GM12865 (cell line): ENCODE measurements at regions not wholly inside any gene's neighbourhood (a gene's known extent, or its start where the extent isn't known, plus 50 kb on each side); places are given as distances from the start of the nearest gene placed in this dataset.

Experiments
- DNase-seq: peaks from one replicate; pipeline ENCODE4 v3.0.0; 2010; ENCODE audit warnings: low read depth
- H3K4me3 ChIP-seq: 2 replicates; pipeline ENCODE4 v1.5.1; 2011; ENCODE audit warnings: mild to moderate bottlenecking, low read depth, low read length, control low read depth
- TF ChIP-seq, protein P1 (sequence below): IDR thresholded peaks from 2 replicates; pipeline ENCODE4 v1.5.1; 2011; ENCODE audit warnings: low read length, control low read depth, low read depth, inconsistent platforms; ENCODE audit not compliant: insufficient read depth; ENCODE audit errors: missing control alignments

DNA sequence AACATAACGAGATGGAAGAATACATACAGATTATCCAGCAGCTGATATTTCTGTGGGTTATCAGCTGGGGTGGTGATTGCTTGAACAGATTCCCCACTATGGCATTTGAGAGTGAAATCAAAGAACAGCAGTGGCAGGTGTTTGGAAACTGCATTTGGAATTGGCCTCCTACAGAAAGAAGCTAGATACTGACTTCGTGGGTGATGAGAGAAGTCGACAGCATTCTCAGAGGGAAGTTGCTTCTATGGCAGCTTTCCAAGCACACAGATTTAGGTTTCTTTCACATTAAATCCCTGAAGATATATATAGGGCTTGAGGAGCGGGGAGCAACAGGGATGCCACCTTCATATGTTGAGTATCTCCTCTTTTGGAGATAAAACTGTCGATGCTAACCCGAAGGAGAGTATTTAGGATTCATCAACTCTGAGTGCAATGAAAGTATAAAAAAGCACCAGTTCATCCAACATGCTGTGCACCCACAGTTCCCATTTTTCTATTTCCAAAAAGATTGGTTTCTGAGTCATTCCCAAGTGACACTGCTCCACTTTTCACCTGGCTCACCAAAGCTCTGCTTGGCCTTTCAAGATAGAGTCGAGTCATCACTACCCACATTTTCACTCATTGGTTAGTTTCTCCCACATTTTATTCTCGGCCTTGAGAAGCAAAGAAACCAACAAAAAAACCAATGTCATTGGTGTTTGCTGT is 579.8 kb upstream of the SUCLG2 start:
- DNase-seq = no peak
- TF ChIP-seq, protein P1, sequence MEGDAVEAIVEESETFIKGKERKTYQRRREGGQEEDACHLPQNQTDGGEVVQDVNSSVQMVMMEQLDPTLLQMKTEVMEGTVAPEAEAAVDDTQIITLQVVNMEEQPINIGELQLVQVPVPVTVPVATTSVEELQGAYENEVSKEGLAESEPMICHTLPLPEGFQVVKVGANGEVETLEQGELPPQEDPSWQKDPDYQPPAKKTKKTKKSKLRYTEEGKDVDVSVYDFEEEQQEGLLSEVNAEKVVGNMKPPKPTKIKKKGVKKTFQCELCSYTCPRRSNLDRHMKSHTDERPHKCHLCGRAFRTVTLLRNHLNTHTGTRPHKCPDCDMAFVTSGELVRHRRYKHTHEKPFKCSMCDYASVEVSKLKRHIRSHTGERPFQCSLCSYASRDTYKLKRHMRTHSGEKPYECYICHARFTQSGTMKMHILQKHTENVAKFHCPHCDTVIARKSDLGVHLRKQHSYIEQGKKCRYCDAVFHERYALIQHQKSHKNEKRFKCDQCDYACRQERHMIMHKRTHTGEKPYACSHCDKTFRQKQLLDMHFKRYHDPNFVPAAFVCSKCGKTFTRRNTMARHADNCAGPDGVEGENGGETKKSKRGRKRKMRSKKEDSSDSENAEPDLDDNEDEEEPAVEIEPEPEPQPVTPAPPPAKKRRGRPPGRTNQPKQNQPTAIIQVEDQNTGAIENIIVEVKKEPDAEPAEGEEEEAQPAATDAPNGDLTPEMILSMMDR = no peak
- no peak overlapping the region for H3K4me3 ChIP-seq

DNA sequence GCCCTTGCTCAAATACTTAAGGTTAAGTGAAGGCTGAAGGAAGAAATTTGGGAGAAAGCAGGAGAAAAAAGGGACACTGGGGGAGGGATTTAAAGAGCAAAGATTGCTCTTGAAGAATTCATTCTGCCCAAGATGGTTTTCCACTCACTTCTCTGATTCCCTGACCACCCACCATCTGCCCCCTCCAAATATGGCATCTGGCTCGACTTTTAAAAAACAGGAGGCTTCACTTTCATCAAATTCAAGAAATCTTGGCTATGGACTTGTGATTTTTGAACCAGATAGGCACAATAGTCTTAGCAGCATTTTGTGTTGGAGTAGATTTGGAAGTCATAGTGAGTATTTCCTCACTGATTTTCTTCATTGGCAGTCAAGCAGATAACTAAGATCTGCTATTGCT is 574.4 kb upstream of the SUCLG2 start:
- no peak for DNase-seq
- TF ChIP-seq, protein P1 = no peak
- no peak overlapping the region for H3K4me3 ChIP-seq

GRCh38 chr3:68220832-68221231 is 566.4 kb upstream of the SUCLG2 start:
- TF ChIP-seq, protein P1 = no peak
- no peak overlapping the region for H3K4me3 ChIP-seq
- DNase-seq = no peak

DNA sequence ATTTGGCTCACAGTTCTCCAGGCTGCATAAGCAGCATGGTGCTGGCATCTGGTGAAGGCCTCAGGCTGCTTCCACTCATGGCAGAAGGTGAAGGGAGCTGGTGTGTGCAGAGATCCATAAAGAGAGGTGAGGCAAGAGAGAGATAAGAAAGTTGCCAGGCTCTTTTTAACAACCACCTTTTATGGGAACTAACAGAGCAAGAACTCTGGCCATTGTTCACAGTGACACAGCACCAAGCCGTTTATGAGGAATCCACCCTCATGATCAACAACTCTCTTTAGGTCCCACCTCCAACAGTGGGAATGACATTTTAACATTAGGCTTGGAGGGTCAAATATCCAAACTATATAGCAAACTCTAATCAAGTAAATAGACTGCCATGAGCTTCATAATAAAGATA is 557.2 kb upstream of the SUCLG2 start:
- TF ChIP-seq, protein P1 = no peak
- no peak for DNase-seq
- no peak overlapping the region for H3K4me3 ChIP-seq

- TF ChIP-seq, protein P1 = no peak
Observed at GRCh38 chr3:68210635-68211034, 556.2 kb upstream of the SUCLG2 start.

DNA sequence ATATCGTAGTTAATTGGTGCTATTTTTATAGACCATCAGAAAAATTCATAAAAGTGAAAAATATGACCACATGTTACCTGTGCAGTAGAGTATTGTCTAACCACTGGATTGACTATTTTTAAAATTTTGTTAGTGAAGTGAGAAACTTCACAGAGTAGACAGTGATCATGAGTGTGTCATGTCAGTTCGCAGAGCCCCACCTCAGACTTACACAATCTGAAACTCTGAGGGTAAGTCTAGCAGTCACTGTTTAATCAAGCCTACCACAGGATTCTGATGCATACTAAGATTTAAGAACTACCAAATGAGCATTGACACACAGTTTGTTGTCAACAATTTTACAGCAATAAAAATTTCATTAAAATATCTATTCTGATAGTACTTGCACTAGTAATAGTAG is 552.9 kb upstream of the SUCLG2 start:
- TF ChIP-seq, protein P1 = no peak
- no peak overlapping the region for H3K4me3 ChIP-seq
- DNase-seq = no peak

More at GRCh38 chr3:68210635-68211034, 556.2 kb upstream of the SUCLG2 start:
- no peak for DNase-seq
- H3K4me3 ChIP-seq = no peak overlapping the region

DNA sequence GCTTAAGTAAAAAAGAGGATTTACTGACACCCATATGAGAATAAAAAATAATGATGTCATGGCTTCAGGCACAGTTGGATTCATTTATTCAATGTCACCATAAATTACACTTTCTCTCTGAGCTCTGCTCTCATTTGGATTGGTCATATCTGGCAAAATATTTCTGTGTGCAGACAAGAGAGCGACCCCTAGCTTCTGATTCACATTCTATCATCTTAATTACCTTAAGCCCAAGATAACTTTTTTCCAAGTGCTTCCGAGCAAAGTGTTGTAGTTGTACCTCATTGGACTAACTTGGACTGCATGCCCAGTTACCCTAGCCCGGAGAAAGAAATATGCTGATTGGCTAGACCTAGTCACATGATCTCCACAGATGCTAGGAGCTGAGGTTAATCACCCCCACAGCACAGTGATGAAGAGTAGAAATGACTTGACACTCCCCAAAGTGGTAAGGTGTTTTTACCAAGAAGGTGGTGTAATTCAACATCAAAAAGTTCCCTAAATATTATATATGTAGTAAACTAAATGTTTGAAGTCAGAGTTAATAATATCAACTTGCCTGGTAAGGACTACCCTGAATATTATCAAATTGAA is 552.2 kb upstream of the SUCLG2 start:
- peak; percentile 2 for DNase-seq
- TF ChIP-seq, protein P1 = no peak
- H3K4me3 ChIP-seq = no peak overlapping the region
